ENCODE measurements at regions not wholly inside any gene's neighbourhood (a gene's known extent, or its start where the extent isn't known, plus 50 kb on each side); places are given as distances from the start of the nearest gene placed in this dataset.

DNA sequence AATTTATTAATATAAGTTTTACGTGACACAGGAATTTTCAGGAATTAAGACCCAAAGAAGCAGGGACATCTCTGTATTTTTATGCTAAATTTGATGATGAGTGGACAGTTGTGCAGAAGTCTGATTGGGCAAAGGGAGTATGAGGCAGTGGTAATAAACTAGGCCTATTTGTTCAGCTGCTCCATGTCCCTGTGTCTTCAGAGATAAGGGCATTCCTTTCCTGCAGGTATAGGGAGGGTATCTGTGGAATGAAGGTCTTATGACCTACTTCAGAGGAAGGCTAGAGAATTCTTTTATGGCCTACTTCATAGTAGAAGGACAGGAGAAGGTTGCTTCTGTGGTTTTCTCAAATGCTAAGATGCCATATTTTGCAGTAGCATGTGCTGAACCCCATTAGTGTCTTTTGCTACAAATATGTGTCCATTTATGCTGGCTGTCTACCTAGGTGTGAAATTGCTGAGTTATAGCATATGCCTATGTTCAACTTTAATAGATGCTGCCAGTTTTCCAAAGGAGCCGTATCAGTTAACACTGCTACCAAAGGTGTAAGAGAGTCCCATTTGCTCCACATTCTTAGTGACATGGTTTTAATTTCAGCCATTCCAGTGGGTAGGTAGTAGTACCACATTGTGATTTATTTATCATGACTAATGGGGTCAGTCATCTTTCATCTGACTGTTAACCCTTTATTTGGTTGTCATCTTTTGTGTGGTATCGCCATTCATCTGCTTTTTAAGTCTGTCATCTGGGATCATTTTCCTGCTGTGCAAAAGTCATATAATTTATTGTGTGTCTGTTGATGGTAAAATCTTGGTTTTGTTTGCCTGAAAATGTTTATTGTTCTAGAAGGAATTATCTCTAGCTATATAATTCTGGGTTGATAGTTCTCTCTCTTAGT lies 410.7 kb upstream of the RGS6 start:
- no peak for DNase-seq

DNA sequence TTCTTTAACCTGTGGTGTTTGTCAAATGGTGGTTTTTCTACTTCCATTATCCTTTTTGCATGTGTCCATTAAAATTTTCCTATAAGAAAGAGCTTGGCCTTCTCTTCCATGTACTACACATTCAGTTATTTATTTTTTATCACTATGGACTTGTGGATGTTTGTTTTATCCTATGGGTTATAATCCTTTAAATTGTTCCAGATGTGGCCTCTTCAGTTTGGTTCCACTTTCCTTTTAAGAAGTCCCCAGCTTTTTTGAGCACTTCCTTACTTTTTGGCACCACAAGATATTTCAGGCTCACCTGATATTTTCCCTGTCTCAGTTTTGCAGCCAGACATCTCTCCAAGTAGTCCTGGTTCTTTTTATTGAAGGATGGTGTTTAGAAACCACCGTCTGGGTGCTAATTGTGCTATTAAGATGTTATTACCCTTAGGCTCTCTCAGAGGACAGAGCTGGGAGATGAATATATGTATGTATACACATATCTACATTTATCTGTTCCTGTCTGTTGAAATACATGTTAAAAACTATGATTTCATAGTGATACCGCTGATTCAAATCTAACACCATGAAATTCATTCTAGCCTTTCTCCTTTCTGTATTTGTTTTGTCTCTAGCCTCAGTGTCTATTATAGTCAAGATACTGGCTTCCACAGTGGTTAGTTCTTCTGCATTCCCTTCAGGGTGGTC lies 408.5 kb upstream of the RGS6 start:
- no peak for DNase-seq

- peak; percentile 41 for DNase-seq
Measured at GRCh38 chr14:71524320-71524982, 407.8 kb upstream of the RGS6 start.

DNA sequence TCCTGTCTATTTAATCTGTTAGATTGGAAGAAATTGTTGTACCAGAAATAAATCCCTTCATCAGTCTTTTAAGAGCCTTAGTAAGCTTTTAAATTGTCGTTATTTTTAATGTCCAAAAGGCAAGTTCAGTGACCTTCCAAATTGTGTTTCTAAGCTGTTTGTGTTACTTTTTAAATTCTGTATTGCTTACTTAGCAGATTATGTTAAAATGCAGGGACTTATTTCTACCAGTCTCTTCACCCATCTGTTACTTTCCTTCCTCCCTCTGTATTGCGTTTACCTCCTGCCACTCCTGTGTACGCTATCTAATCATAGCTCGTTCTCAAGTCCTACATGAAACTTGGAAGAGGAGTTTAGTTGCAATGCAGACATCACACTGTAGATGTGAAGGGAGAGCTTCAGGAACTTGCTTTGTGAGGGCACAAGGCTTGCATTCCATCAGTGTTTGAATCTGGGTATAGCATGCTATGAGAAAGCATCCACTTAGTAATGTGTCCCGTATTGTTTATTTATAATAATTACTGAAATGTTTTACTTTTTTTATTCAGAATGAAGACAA lies 406.5 kb upstream of the RGS6 start:
- peak; percentile 85 for DNase-seq

DNA sequence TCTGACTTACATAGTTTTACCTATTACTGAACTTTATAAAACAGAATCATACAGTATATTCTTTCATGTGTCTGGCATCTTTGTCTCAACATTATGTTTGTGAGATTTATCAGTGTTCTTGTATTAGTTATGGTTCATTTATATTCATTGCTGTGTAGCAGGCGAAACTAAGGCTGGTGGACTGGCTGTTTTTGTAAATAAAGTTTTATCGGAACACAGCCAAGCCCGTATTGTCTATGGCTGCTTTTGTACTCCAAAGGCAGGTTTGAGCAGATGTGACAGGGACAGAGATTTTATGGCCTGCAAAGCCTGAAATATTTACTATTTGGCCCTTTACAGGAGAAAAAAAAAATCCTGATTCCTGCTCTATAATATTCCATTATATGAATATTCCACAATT lies 405.8 kb upstream of the RGS6 start:
- DNase-seq, result no peak

GRCh38 chr14:71527838-71528237 lies 404.4 kb upstream of the RGS6 start:
- no peak for DNase-seq

- no peak for DNase-seq
Measured at GRCh38 chr14:71529848-71530247, 402.4 kb upstream of the RGS6 start.

DNA sequence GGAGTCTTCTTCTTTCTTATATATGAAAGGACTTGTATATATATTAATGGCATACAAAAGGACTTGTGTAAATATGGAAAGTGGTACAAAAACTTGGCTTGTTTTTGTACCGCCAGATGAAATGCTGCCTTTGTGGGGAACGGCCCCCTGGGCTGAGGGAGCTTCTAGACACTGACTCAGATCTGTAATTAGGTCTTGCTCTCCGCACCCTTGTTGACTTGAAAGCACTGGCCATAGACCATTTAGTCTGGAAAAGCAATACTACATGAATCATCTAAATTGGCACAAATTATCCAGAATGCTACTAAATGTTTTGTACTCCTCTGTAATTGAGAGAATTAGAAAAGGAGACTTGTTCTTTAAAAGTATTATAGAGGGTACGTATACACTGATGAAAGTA lies 399.9 kb upstream of the RGS6 start:
- no peak for DNase-seq

GRCh38 chr14:71532790-71533189 lies 399.4 kb upstream of the RGS6 start:
- no peak for DNase-seq

DNA sequence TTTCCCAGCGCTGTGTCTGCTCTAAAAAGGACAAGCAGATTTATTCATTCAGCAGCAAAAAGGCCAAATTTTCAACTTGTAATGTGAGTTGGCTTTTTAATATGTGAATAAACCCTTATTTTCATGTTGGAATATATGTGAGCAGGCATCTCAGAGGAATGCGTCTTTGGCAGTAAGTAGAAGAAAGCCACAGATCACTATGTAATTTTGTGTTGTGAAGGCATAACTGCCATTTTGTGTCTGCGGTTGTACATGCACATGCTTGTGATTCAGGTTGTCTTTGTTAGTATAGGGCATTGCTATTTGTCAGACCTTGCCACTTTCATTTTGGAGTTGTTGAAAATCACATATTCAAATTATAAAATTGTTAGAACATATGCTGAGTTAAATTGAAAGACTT lies 398.8 kb upstream of the RGS6 start:
- DNase-seq, result no peak

DNA sequence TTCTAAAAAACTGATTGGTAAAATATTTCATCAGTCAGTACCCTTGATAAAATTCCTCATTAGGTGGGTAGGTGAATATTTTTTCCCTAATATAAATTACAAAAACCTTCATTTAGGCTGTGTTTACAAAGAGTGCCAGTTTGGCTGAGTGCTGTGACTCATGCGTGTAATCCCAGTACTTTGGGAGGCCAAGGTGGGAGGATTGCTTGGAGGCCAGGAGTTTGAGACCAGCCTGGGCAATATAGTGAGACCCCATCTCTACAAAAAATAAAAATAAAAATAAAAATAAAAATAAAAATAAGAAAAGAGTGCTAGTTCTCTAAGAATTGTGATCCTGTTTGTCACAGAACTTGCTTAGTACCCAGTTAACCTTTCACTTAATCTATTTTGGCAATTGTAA lies 398.4 kb upstream of the RGS6 start:
- DNase-seq, result no peak

DNA sequence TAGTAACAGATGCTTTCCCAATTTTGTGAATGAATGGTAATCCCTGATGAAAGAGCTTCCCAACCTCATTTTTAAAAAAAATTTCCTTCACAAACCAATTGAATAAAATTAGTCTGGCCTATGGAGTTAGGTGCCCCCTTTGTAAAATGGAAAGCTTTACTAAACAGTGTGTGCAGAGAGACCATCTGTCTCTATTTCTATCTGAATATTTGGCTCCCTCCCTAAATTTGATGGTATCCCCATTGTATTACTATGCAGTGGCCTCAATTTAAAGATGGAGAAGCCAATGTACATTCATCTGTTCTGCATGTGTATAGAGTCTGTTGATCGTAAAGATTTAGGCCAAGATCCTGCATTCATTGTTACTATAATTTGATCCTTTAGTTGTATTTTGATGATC lies 397.7 kb upstream of the RGS6 start:
- peak; percentile 56 for DNase-seq

- no peak for DNase-seq
Measured at GRCh38 chr14:71536015-71536740, 396.1 kb upstream of the RGS6 start.

GRCh38 chr14:71536927-71537772 lies 395.1 kb upstream of the RGS6 start:
- DNase-seq, result no peak

GRCh38 chr14:71538288-71538687 lies 393.9 kb upstream of the RGS6 start:
- DNase-seq, result no peak

DNA sequence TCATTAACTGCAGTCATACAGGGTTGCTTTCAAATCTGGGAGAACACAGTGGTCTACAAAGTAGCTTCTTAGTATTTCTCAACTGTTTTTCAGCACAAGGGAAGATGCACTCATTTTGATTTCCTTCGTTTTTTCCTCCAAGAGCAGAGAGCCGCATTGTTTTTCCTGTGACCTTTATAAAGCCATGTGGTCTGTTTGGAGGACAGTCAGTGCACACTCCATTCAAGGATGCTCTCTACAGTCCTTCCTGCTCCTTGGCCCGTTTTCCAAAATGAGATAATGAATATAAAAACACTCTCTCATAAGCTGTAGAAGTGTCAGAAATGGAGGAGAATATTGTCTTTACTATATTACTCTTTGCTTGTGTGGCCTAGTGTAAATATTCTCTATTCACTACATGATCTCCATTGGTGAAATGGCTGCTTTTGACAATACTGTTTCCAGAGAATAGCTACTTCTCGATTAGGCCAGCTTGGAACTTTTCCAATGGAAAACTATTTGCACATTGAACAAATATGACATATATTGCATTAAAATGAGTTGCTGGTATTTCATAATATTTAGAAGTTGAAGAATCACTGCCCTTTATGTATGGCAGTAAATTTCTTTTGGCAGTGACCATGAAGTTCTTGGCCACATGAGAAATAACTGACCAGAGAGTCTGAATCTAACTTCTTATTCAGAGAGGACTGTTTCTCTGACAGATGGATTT lies 393.1 kb upstream of the RGS6 start:
- DNase-seq, result no peak

GRCh38 chr14:71539650-71540285 lies 392.5 kb upstream of the RGS6 start:
- DNase-seq, result no peak

DNA sequence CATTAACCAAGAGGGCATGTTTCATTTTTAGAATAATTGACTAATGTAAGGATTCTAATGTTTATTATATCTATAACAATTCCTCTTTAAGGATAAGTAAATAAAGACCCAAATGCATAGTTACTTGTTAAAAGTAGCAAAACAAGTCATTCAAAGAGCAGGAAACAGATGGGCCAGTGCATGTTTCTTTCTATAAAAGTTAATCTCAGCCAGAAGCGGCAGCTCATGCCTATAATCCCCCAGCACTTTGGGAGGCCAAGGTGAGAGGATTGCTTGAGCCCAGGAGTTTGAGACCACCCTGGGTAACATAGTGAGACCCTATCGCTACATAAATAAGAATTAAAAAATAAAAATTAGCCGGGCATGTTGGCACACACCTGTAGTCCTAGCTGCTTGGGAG lies 391.0 kb upstream of the RGS6 start:
- peak; percentile 47 for DNase-seq

DNA sequence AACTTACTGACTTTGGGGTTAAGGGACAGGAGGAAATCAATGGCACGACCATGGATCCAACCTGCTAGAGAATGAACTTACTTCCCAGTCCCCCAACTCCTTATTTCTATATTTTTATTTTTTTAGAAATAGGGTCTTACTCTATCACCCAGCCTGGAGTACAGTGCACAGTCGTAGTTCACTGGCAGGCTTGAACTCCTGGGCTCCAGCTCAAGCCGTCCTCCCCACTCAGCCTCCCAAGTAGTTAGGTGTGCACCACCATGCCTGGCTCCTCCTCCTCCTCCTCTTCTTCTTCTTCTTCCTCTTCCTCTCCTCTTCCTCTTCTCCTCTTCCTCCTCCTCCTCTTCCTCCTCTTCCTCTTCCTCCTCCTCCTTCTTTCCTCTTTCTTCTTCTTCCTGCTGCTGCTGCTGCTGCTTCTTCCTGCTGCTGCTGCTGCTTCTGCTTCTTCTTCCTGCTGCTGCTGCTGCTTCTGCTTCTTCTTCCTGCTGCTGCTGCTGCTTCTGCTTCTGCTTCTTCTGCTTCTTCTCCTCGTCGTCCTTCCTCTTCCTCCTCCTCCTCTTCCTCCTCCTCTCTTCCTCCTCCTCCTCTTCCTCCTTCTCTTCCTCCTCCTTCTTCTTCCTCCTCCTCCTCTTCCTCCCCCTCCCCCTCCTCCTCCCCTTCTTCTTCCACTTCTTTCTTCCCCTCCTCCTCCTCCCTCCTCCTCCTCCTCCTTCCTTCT lies 390.1 kb upstream of the RGS6 start:
- DNase-seq, result no peak

Data from NCI-H524 treated with DMSO at 0.1 percent for 48 hours (cell line).